Activated CD8-positive, alpha-beta T cell treated with anti-CD3 and anti-CD28 coated beads for 36 hours (primary cell): ENCODE measurements at regions not wholly inside any gene's neighbourhood (a gene's known extent, or its start where the extent isn't known, plus 50 kb on each side); places are given as distances from the start of the nearest gene placed in this dataset.

Experiments
- ATAC-seq: fragments of 200-7000 bp; cut with Tn5 transposase; one replicate; pipeline ENCODE4 v1.10.0; 2021; ENCODE audit warnings: mild to moderate bottlenecking, moderate library complexity
- CTCF ChIA-PET: fragments of 350-600 bp; sonication (Branson Sonifier 250); formaldehyde crosslinking; loops from one replicate; lab custom pipeline; 2021; ENCODE audit warnings: antibody characterized with exemption; lab: Charles Lee
- POLR2A ChIA-PET: fragments of 350-600 bp; sonication (Branson Sonifier 250); formaldehyde crosslinking; loops from one replicate; lab custom pipeline; 2021; ENCODE audit warnings: antibody characterized with exemption; lab: Charles Lee
- DNase-seq: peaks from one replicate; pipeline ENCODE4 v3.0.0-alpha.2; 2020
- H3K27ac Mint-ChIP-seq: one replicate; pipeline ENCODE4 v1.8.0; 2021; ENCODE audit warnings: mild to moderate bottlenecking, mixed read lengths
- H3K27me3 Mint-ChIP-seq: one replicate; pipeline ENCODE4 v1.8.0; 2021; ENCODE audit warnings: mixed read lengths
- H3K36me3 Mint-ChIP-seq: one replicate; pipeline ENCODE4 v1.8.0; 2021; ENCODE audit warnings: low read depth, mixed read lengths
- H3K4me1 Mint-ChIP-seq: one replicate; pipeline ENCODE4 v1.8.0; 2021; ENCODE audit warnings: low read depth, mixed read lengths
- H3K4me3 Mint-ChIP-seq: one replicate; pipeline ENCODE4 v1.8.0; 2021; ENCODE audit warnings: mild to moderate bottlenecking, moderate library complexity, mixed read lengths
- H3K9me3 Mint-ChIP-seq: one replicate; pipeline ENCODE4 v1.8.0; 2021; ENCODE audit warnings: mixed read lengths
- CTCF ChIP-seq: fragments of 200-600 bp; IDR thresholded peaks from one replicate; pipeline ENCODE4 v1.8.0; 2022; ENCODE audit warnings: antibody characterized with exemption, mild to moderate bottlenecking
- intact Hi-C: fragments of 100-400 bp; cut with micrococcal nuclease; formaldehyde crosslinking; loops from one replicate; pipeline ENCODE4 v1.10.0; 2022

GRCh38 chr1:232560940-232561339, 69.0 kb downstream of the SIPA1L2 start:
- POLR2A ChIA-PET, result no interaction called here

GRCh38 chr1:232558954-232559353, 71.0 kb downstream of the SIPA1L2 start:
- DNase-seq (no peak), ATAC-seq (no peak)
- no peaks in the 10 kb centered on the region for H3K27me3 Mint-ChIP-seq
- H3K9me3 Mint-ChIP-seq, result no peaks in the 10 kb centered on the region
- H3K4me1 Mint-ChIP-seq, result peaks cover 10% of the 10 kb centered on the region
- TF ChIP-seq CTCF, result no peak
- CTCF ChIA-PET, result no interaction called here
- H3K36me3 Mint-ChIP-seq, result no peaks in the 10 kb centered on the region
- H3K4me3 Mint-ChIP-seq, result no peak overlapping the region
- H3K27ac Mint-ChIP-seq, result no peak overlapping the region
- intact Hi-C loops, result no loop called here
- POLR2A ChIA-PET, result interaction anchor here (0.6 kb wide), 1 partner anchor 265 kb away, joined by 3 read pairs; no protein-coding TSS in a partner anchor

More at GRCh38 chr1:232560940-232561339, 69.0 kb downstream of the SIPA1L2 start:
- intact Hi-C loops, result no loop called here
- H3K27me3 Mint-ChIP-seq, result no peaks in the 10 kb centered on the region
- CTCF ChIA-PET, result no interaction called here
- no peak for TF ChIP-seq CTCF
- no peaks in the 10 kb centered on the region for H3K36me3 Mint-ChIP-seq
- DNase-seq, result no peak
- no peaks in the 10 kb centered on the region for H3K9me3 Mint-ChIP-seq
- H3K4me1 Mint-ChIP-seq, result peaks cover 10% of the 10 kb centered on the region
- H3K27ac Mint-ChIP-seq, result no peak overlapping the region
- H3K4me3 Mint-ChIP-seq, result no peak overlapping the region
- no peak for ATAC-seq

GRCh38 chr1:232557502-232558191, 72.3 kb downstream of the SIPA1L2 start:
- ChIA-PET POLR2A (interaction anchor here (0.7 kb wide), 1 partner anchor 43 kb away, joined by 3 read pairs; no protein-coding TSS in a partner anchor), CTCF (no interaction called here)
- TF ChIP-seq CTCF, result no peak
- Mint-ChIP-seq H3K27me3 (no peaks in the 10 kb centered on the region), H3K27ac (no peak overlapping the region), H3K4me1 (peaks cover 10% of the 10 kb centered on the region), H3K36me3 (no peaks in the 10 kb centered on the region), H3K4me3 (no peak overlapping the region), H3K9me3 (no peaks in the 10 kb centered on the region)
- no peak for ATAC-seq
- DNase-seq, result no peak
- intact Hi-C loops, result no loop called here

- no peak for ATAC-seq
- peaks cover 10% of the 10 kb centered on the region for H3K4me1 Mint-ChIP-seq
- no peaks in the 10 kb centered on the region for H3K9me3 Mint-ChIP-seq
- no peak for TF ChIP-seq CTCF
- no peak overlapping the region for H3K4me3 Mint-ChIP-seq
- ChIA-PET CTCF (interaction anchor here (0.7 kb wide), 1 partner anchor 18 kb away, joined by 3 read pairs; no protein-coding TSS in a partner anchor), POLR2A (interaction anchor here (0.7 to 0.8 kb wide), 2 partner anchors 36 to 43 kb away, joined by 3 read pairs; no protein-coding TSS in a partner anchor)
- no peaks in the 10 kb centered on the region for H3K36me3 Mint-ChIP-seq
- DNase-seq, result no peak
- H3K27me3 Mint-ChIP-seq, result no peaks in the 10 kb centered on the region
- intact Hi-C loops, result no loop called here
- H3K27ac Mint-ChIP-seq, result no peak overlapping the region
Measured at GRCh38 chr1:232557096-232557495, 72.8 kb downstream of the SIPA1L2 start.

- Mint-ChIP-seq H3K4me1 (peaks cover 10% of the 10 kb centered on the region), H3K9me3 (no peaks in the 10 kb centered on the region), H3K27me3 (peaks cover under 1% of the 10 kb centered on the region), H3K36me3 (no peaks in the 10 kb centered on the region), H3K4me3 (no peak overlapping the region), H3K27ac (no peak overlapping the region)
- POLR2A ChIA-PET, result interaction anchor here (0.8 kb wide), 1 partner anchor 35 kb away, joined by 3 read pairs; no protein-coding TSS in a partner anchor
- CTCF ChIA-PET, result interaction anchor here (0.7 to 1.0 kb wide), 2 partner anchors 11 to 17 kb away, joined by 3 read pairs; no protein-coding TSS in a partner anchor
- ATAC-seq (no peak), DNase-seq (no peak)
- TF ChIP-seq CTCF, result no peak
- intact Hi-C loops, result no loop called here
Measured at GRCh38 chr1:232556351-232556750, 73.6 kb downstream of the SIPA1L2 start.
